BLaER1 (cell line): ENCODE measurements at regions not wholly inside any gene's neighbourhood (a gene's known extent, or its start where the extent isn't known, plus 50 kb on each side); places are given as distances from the start of the nearest gene placed in this dataset.

Experiments
- H3K27ac ChIP-seq: shearing (Covaris generic); formaldehyde crosslinking; 2 replicates; pipeline ENCODE4 v1.8.1; 2022
- H3K27me3 ChIP-seq: shearing (Covaris generic); formaldehyde crosslinking; 2 replicates; pipeline ENCODE4 v1.8.1; 2022
- H3K36me3 ChIP-seq: shearing (Covaris generic); formaldehyde crosslinking; 2 replicates; pipeline ENCODE4 v1.8.1; 2022
- H3K4me1 ChIP-seq: shearing (Covaris generic); formaldehyde crosslinking; 2 replicates; pipeline ENCODE4 v1.8.1; 2022
- H3K4me2 ChIP-seq: shearing (Covaris generic); formaldehyde crosslinking; 2 replicates; pipeline ENCODE4 v1.8.1; 2022
- H3K4me3 ChIP-seq: shearing (Covaris generic); formaldehyde crosslinking; 2 replicates; pipeline ENCODE4 v1.8.1; 2022
- H3K9ac ChIP-seq: shearing (Covaris generic); formaldehyde crosslinking; 2 replicates; pipeline ENCODE4 v1.8.1; 2022
- H3K9me3 ChIP-seq: shearing (Covaris generic); formaldehyde crosslinking; 2 replicates; pipeline ENCODE4 v1.8.1; 2022
- H4K20me1 ChIP-seq: shearing (Covaris generic); formaldehyde crosslinking; 2 replicates; pipeline ENCODE4 v1.8.1; 2022
- Cebpa-rat ChIP-seq: shearing (Covaris generic); IDR thresholded peaks from 2 replicates; pipeline ENCODE4 v1.8.1; 2022

DNA sequence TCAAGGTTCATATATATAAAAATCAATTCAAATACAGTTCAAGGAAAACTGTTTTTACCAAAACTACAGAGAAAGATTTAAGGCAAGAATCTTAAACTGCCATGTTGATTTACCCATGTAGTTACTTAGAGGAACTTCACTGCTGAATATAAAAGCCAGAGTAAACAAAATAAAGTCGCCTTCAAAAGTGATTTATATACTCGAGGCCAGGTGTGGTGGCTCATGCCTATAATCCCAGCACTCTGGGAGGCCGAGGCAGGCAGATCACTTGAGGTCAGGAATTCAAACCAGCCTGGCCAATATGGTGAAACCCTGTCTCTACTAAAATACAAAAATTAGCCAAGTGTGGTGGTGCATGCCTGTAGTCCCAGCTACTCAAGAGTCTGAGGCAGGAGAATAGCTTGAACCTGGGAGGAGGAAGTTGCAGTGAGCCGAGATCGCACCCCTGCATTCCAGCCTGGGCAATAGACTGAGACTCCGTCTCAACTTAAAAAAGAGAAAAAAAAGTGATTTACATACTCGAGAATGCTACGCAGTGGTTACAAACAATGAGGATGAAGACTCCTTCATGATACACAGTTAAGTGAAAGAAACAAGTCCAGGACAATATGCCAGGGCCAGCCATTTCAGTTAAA, 54.1 kb upstream of the CNEP1R1 start:
- H3K4me1 ChIP-seq = no peaks in the 10 kb centered on the region
- H3K27me3 ChIP-seq = no peaks in the 10 kb centered on the region
- H4K20me1 ChIP-seq = no peaks in the 10 kb centered on the region
- TF ChIP-seq Cebpa-rat = no peak
- no peak overlapping the region for H3K9ac ChIP-seq
- no peaks in the 10 kb centered on the region for H3K9me3 ChIP-seq
- no peaks in the 10 kb centered on the region for H3K36me3 ChIP-seq
- H3K4me2 ChIP-seq = no peak overlapping the region
- H3K4me3 ChIP-seq = no peak overlapping the region
- H3K27ac ChIP-seq = no peak overlapping the region

- no peak overlapping the region for H3K4me2 ChIP-seq
- H3K4me3 ChIP-seq = no peak overlapping the region
- no peaks in the 10 kb centered on the region for H3K9me3 ChIP-seq
- H3K27ac ChIP-seq = no peak overlapping the region
- no peaks in the 10 kb centered on the region for H4K20me1 ChIP-seq
- H3K4me1 ChIP-seq = no peaks in the 10 kb centered on the region
- no peak for TF ChIP-seq Cebpa-rat
- H3K27me3 ChIP-seq = no peaks in the 10 kb centered on the region
- H3K9ac ChIP-seq = no peak overlapping the region
- H3K36me3 ChIP-seq = no peaks in the 10 kb centered on the region
These were observed 52.7 kb upstream of the CNEP1R1 start for GRCh38 chr16:49972280-49972679.

GRCh38 chr16:49972961-49973360, 52.1 kb upstream of the CNEP1R1 start:
- Histone ChIP-seq H3K27ac (no peak overlapping the region), H3K27me3 (no peaks in the 10 kb centered on the region), H3K36me3 (no peaks in the 10 kb centered on the region), H3K4me1 (no peaks in the 10 kb centered on the region), H3K4me2 (no peak overlapping the region), H3K9me3 (peaks cover 6% of the 10 kb centered on the region; the same call in 1 of the 2 replicates), H3K4me3 (no peak overlapping the region), H4K20me1 (no peaks in the 10 kb centered on the region), H3K9ac (no peak overlapping the region)
- no peak for TF ChIP-seq Cebpa-rat
